ENCODE measurements at regions not wholly inside any gene's neighbourhood (a gene's known extent, or its start where the extent isn't known, plus 50 kb on each side); places are given as distances from the start of the nearest gene placed in this dataset.

DNA sequence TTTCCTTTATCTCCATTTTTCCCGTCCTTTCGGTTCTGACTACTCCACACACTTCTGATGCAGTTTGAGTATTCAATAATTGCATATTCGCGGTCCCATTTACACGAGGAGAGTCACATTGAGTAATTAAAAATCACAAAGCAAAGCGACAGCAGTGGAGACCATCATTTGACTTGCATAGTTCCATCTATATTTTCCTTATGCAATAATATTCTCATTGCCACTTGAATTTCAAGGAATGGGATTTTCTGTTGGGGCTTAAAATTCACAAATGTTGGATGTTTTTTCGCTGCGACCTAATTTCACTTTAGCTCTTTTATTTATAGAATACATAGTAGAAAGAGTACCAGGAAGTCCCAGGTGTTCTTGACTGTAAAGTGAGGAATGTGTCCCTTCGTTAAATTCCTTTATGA is 186.8 kb downstream of the ZEB2 start:
- no peak for DNase-seq
- WGBS, 2 donors = 60 to 64% methylated on average over 9 of the region's 9 CpGs
- ATAC-seq = no peak
- TF ChIP-seq, protein P1, sequence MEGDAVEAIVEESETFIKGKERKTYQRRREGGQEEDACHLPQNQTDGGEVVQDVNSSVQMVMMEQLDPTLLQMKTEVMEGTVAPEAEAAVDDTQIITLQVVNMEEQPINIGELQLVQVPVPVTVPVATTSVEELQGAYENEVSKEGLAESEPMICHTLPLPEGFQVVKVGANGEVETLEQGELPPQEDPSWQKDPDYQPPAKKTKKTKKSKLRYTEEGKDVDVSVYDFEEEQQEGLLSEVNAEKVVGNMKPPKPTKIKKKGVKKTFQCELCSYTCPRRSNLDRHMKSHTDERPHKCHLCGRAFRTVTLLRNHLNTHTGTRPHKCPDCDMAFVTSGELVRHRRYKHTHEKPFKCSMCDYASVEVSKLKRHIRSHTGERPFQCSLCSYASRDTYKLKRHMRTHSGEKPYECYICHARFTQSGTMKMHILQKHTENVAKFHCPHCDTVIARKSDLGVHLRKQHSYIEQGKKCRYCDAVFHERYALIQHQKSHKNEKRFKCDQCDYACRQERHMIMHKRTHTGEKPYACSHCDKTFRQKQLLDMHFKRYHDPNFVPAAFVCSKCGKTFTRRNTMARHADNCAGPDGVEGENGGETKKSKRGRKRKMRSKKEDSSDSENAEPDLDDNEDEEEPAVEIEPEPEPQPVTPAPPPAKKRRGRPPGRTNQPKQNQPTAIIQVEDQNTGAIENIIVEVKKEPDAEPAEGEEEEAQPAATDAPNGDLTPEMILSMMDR (IDR thresholded peaks at IDR 0.05) = no peak
- Histone ChIP-seq H3K36me3 (no peaks in the 10 kb centered on the region), H3K27me3 (no peaks in the 10 kb centered on the region), H3K4me1 (no peaks in the 10 kb centered on the region), H3K9me3 (no peaks in the 10 kb centered on the region), H3K4me3 (peak overlapping the region in 3 of 4 donors; percentile 5 to 90 (median 87)), H3K27ac (peak overlapping the region; percentile 75 to 85 (median 81))
- FAIRE-seq = no peak
- intact Hi-C loops (cut with DNase I) = no loop called here

DNA sequence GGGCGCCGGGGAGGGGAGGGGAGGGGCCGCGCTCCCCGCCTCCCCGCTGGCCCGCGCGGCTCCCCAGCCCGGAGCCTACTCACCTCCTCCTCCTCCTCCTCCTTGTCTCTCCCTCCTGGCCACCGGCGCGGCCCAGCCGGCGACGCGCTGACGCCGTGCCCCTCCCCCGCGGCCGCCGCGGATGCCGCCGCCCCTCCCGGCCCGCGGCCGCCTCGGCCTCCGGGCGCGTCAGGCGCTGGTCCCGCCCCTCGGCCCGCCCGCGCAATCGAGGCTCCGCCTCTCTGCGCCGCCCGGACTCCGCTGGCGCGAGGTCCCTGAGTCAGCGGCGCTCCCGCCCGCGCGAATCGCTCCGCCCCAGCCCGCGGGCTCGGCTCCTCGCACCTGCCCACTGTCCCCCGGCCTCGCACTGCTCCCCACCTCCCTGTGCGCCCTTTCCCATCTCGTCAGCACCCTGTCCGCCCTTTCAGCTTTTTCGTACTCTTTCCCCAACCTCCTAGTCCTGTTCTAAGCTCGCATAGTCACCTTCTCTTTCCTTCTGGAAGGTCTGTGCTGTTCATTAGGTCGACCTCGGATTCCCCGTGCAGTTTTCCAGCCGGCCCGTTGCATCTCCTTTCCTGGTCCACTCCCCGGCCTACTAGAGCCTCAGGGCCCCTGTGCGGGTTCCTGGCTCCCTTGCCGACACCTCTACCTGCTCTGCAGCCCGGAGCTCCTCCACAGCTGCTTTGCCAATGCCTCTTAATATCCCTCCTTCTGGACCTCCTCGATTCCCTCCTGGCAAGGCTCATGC is 187.4 kb downstream of the ZEB2 start:
- FAIRE-seq (no peak), ATAC-seq (peak; percentile 90 to 96 (median 94)), DNase-seq (peak; percentile 85 to 94 (median 92))
- peak overlapping the region; percentile 56 to 90 (median 87) for H3K4me3 ChIP-seq
- peak overlapping the region; percentile 75 to 85 (median 81) for H3K27ac ChIP-seq
- no peaks in the 10 kb centered on the region for H3K4me1 ChIP-seq
- H3K9me3 ChIP-seq = no peaks in the 10 kb centered on the region
- H3K36me3 ChIP-seq = no peaks in the 10 kb centered on the region
- H3K27me3 ChIP-seq = no peaks in the 10 kb centered on the region
- 1% methylated on average over 51 to 71 of the region's 77 CpGs for WGBS, 2 donors
- intact Hi-C loops (cut with DNase I) = no loop called here
- TF ChIP-seq, protein P1 (IDR thresholded peaks at IDR 0.05) = no peak

DNA sequence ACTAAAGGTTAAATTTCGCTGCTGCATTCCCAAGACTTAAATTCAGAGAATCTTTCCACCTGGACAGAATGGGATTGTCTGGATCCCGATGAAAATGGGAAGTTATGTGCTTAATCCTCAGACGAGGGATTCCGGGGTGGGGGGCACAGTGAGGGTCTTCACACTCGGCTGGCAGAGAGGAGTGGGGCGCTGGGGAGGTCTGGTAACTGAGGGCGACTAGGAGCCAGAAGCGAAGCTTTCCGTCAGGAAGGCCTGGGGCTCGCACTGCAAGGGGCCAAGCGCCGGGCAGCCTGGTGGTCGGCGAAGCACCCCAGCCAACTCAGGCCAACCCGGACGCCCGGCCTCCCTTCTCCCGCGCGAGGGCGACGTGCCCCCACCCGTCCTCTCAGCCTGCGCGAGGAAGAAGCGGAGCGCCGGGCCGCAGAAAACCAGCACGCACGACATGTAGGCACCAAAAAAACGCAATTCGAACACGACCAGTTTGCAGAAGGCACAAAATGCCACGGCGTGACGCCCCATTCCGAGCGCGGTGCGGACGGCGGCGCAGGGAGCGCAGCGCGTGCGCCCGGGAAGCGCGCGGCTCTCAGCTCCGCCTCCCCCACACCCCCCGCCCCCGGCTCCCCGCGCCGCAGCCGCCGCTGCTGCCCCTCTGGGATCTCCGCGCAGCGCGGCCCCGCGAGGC is 188.1 kb downstream of the ZEB2 start:
- 0 to 1% methylated on average over 35 to 60 of the region's 66 CpGs for WGBS, 2 donors
- DNase-seq (peak in 2 of 6 donors; percentile 73 to 85), ATAC-seq (peak; percentile 54 to 88 (median 80)), FAIRE-seq (no peak)
- intact Hi-C loops (cut with DNase I) = no loop called here
- TF ChIP-seq, protein P1 (IDR thresholded peaks at IDR 0.05) = no peak
- Histone ChIP-seq H3K4me3 (peak overlapping the region; percentile 56 to 90 (median 87)), H3K36me3 (no peaks in the 10 kb centered on the region), H3K4me1 (no peaks in the 10 kb centered on the region), H3K27ac (peak overlapping the region; percentile 67 to 84 (median 80)), H3K27me3 (no peaks in the 10 kb centered on the region), H3K9me3 (no peaks in the 10 kb centered on the region)

DNA sequence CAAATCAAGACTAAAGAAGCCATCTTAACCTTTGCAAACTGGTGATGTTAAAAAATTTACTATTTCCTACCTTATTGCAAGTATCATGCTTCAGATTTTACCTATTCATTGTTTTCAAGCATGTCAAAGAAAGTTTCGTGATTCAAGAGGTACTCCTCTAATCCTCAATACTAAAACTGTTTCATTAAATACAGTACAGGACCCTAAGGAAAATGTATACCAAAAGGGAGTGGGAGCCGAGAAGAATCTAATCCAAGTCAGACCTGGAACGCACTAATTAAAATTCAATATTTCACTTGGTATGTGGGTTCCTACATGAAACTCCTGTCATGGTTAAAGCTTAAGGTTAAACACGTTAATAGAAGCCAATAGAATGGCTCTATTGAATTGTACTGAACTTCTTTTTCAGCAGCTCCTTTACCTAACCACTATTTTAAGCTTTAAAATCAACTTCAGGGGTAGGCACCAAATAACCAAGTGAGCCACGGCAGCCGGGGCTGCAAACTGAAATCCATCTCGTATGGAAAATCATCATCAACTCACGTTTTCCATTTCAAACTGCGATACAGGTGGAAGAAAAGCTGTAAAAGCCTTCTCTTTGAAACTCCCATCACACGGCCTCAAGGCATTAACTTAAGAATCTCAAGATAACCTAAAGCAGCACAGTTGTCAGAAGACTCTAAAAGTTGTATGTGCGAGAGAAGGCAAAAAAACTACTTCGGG is 188.8 kb downstream of the ZEB2 start:
- H3K36me3 ChIP-seq = no peaks in the 10 kb centered on the region
- intact Hi-C loops (cut with DNase I) = no loop called here
- H3K4me1 ChIP-seq = no peaks in the 10 kb centered on the region
- WGBS, 2 donors = 4 to 7% methylated on average over 12 of the region's 12 CpGs
- no peaks in the 10 kb centered on the region for H3K27me3 ChIP-seq
- ATAC-seq (peak in 1 of 4 donors; percentile 0), DNase-seq (no peak), FAIRE-seq (no peak)
- TF ChIP-seq, protein P1 (IDR thresholded peaks at IDR 0.05) = no peak
- peak overlapping the region in 3 of 4 donors; percentile 67 to 84 (median 84) for H3K27ac ChIP-seq
- H3K9me3 ChIP-seq = no peaks in the 10 kb centered on the region
- H3K4me3 ChIP-seq = peak overlapping the region; percentile 56 to 90 (median 87)

All from pancreas (tissue), 10 donors.